Upper lobe of right lung (tissue), 1 donor: ENCODE measurements at regions not wholly inside any gene's neighbourhood (a gene's known extent, or its start where the extent isn't known, plus 50 kb on each side); places are given as distances from the start of the nearest gene placed in this dataset.
A peak's percentile ranks its signal among the peaks of the same experiment; 100 is the strongest.

Experiments used
- ATAC-seq: fragments of 200-7000 bp; cut with Tn5 transposase; one replicate; pipeline ENCODE4 v1.9.1; 2020; ENCODE audit warnings: mild to moderate bottlenecking, moderate library complexity
- DNase-seq: peaks from one replicate; pipeline ENCODE4 v3.0.0-alpha.2; 2020
- H3K27ac ChIP-seq: fragments of 200-600 bp; one replicate; pipeline ENCODE4 v1.8.0; 2022
- H3K27me3 ChIP-seq: fragments of 200-600 bp; one replicate; pipeline ENCODE4 v1.8.0; 2022; ENCODE audit warnings: mild to moderate bottlenecking
- H3K36me3 ChIP-seq: fragments of 200-600 bp; one replicate; pipeline ENCODE4 v1.8.0; 2022
- H3K4me1 ChIP-seq: fragments of 200-600 bp; one replicate; pipeline ENCODE4 v1.8.0; 2022
- H3K4me3 ChIP-seq: fragments of 200-600 bp; one replicate; pipeline ENCODE4 v1.8.0; 2022; ENCODE audit warnings: mild to moderate bottlenecking
- H3K9me3 ChIP-seq: fragments of 200-600 bp; one replicate; pipeline ENCODE4 v1.8.0; 2022
- intact Hi-C: fragments of 100-400 bp; cut with DNase I; formaldehyde crosslinking; loops from one replicate; pipeline ENCODE4 v1.11.0; 2022
- TF ChIP-seq, protein P1 (sequence below): fragments of 200-600 bp; IDR thresholded peaks from one replicate; pipeline ENCODE4 v1.8.0; 2022; ENCODE audit warnings: antibody characterized with exemption
- donor health status: DM: no; HTN: yes; CAD: no; lungs with severe emphysema.

DNA sequence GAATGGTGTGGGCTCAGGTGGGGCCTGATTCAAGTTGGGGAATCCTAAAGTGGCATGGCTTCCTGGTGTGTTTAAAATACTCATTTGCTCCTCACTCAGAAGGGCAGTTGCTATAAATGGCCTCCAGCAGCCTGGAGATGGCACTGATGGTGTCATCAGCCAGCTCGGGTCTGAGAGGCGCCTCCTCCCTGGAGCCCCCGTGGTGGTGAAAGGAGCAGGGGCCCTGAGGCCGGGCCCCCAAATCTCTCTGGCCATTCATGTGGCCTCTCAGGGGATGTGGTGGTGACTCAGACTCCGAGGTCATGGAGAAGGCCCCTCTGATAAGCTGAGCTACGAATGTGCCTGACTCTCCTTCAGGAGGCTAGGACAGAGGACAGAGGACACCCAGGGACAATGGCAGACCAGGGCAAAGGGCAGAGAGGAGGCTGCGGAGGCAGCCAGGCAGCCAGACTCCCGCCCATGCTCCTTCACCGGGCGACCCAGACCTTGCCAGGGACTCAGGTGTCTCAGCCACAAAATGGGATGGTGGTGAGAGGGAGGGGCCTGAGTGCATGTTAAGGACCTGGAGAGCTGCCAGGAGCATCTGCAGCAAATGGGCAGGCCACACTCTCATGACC is 129.2 kb downstream of the CTTN start:
- H3K27ac ChIP-seq: no peak overlapping the region
- no peak for DNase-seq
- intact Hi-C loops: no loop called here
- H3K9me3 ChIP-seq: no peaks in the 10 kb centered on the region
- H3K4me3 ChIP-seq: no peak overlapping the region
- TF ChIP-seq, protein P1, sequence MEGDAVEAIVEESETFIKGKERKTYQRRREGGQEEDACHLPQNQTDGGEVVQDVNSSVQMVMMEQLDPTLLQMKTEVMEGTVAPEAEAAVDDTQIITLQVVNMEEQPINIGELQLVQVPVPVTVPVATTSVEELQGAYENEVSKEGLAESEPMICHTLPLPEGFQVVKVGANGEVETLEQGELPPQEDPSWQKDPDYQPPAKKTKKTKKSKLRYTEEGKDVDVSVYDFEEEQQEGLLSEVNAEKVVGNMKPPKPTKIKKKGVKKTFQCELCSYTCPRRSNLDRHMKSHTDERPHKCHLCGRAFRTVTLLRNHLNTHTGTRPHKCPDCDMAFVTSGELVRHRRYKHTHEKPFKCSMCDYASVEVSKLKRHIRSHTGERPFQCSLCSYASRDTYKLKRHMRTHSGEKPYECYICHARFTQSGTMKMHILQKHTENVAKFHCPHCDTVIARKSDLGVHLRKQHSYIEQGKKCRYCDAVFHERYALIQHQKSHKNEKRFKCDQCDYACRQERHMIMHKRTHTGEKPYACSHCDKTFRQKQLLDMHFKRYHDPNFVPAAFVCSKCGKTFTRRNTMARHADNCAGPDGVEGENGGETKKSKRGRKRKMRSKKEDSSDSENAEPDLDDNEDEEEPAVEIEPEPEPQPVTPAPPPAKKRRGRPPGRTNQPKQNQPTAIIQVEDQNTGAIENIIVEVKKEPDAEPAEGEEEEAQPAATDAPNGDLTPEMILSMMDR: no peak
- no peaks in the 10 kb centered on the region for H3K4me1 ChIP-seq
- ATAC-seq: no peak
- no peaks in the 10 kb centered on the region for H3K27me3 ChIP-seq
- H3K36me3 ChIP-seq: no peaks in the 10 kb centered on the region

DNA sequence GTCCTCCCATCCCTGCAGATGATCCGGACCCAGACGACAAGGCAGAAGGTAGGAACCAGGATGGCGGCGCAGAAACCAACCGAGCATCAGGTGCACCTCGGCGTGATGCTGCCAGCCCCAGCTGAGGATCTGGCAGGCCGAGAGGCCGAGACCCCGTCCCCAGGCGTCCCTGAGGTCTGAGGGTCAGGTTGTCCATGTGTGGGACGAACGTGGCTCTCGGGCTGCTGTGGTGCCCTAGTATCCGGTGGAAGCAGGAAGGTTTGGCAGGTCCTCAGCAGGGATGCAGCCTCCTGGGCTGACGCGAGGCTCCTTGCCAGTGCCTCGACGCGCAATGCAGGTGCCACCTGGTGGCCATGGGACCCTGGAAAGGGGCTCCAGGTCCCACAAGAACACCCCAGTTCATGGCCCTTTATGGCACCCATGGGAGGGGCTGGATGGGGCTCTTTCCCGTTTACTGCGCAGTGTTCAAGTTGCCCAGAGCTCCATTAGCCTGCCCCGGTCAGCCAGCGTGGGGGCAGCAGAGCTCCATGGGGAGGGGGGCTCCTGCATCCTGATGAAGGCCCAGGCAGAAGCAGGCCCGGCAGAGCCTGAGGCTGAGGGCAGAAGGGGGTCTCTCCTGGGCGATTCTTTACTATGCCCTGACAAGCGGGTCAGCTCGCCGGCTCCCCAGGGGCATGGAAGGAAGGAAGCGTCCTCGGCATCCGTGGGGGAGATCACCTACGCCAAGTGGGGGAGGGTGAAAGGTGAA is 129.9 kb downstream of the CTTN start:
- ATAC-seq: no peak
- Histone ChIP-seq H3K4me1 (no peaks in the 10 kb centered on the region), H3K27me3 (no peaks in the 10 kb centered on the region), H3K4me3 (no peak overlapping the region), H3K9me3 (no peaks in the 10 kb centered on the region), H3K27ac (no peak overlapping the region), H3K36me3 (no peaks in the 10 kb centered on the region)
- DNase-seq: peak; percentile 56
- intact Hi-C loops: no loop called here
- TF ChIP-seq, protein P1: no peak

DNA sequence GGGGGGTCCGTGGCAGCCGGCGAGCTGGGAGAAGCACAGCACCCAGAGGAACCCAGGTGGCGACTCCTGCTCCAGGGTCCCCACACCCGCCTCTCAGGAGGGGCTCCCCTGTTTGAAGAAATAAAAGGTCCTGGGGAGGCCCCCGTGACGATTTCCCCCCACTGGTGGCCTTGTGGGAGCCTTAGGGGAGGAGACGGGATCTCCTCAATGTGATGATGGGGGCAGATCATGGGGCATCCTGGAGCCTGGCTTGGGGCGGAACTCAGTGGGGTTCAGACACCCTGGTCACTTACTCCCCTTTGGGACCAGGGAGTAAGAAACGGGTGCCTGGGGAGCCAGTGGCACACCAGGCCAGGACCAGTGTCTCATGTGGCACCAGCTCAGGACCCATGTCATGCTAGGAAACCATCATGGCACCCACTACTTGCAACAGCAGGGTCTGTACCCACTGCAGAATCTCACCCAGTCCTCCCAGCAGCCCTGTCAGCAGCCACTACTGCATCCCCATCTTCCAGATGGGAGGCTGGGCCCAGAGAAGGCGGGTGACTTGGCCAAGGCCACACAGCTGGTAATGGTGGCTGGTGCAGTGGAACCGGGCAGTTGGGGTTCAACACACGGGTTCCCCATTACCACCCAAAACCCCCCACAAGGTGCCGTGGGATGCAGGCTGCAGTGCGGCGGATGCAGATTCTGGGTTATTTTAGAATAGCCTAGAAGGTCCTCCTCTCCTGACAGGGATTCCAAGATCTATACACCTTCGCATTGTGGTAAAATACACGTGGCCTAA is 130.7 kb downstream of the CTTN start:
- Histone ChIP-seq H3K27ac (no peak overlapping the region), H3K9me3 (no peaks in the 10 kb centered on the region), H3K36me3 (no peaks in the 10 kb centered on the region), H3K4me1 (no peaks in the 10 kb centered on the region), H3K27me3 (no peaks in the 10 kb centered on the region), H3K4me3 (no peak overlapping the region)
- intact Hi-C loops: no loop called here
- DNase-seq: peak; percentile 53
- TF ChIP-seq, protein P1: no peak
- no peak for ATAC-seq

DNA sequence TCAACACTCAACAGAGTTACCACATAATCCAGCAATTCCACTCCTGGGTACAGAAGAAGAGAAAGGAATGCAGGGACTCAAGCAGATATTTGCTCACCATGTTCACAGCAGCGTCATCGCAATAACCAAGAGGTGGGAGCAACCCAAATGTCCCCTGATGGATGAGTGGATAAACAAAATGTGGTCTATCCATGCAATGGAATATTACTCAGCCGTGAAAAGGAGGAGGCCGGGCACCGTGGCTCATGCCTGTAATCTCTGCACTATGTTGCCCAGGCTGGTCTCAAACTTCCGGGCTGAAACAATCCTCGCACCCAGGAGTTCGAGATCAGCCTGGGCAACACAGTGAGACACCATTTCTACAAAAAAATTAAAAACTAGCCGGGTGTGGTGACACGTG is 131.7 kb downstream of the CTTN start:
- ATAC-seq (no peak), DNase-seq (no peak)
- no peaks in the 10 kb centered on the region for H3K4me1 ChIP-seq
- H3K27ac ChIP-seq: no peak overlapping the region
- no peaks in the 10 kb centered on the region for H3K9me3 ChIP-seq
- H3K27me3 ChIP-seq: no peaks in the 10 kb centered on the region
- intact Hi-C loops: no loop called here
- TF ChIP-seq, protein P1: no peak
- no peaks in the 10 kb centered on the region for H3K36me3 ChIP-seq
- no peak overlapping the region for H3K4me3 ChIP-seq

DNA sequence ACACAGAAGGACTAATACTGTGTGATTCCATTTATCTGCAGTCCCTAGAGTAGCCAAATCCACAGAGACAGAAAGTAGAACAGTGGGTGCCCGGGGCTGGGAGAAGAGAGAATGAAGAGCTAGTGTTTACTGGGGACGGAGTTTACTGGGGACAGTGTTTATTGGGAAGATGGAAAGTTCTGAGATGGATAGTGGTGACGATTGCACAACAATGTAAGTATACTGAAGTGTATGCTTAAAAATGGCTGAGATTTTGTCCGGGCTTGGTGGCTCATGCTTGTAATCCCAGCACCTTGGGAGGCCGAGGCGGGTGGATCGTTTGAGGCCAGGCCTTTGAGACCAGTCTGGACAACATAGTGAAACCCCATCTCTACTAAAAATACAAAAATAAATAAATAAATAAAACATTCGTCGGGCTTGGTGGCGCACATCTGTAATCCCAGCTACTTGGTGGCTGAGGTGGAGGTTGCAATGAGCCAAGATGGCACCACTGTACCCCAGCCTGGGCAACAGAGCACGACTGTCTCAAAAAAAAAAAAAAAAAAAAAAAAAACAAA is 132.4 kb downstream of the CTTN start:
- intact Hi-C loops: no loop called here
- ATAC-seq (no peak), DNase-seq (peak; percentile 27)
- TF ChIP-seq, protein P1: no peak
- Histone ChIP-seq H3K9me3 (no peaks in the 10 kb centered on the region), H3K4me1 (no peaks in the 10 kb centered on the region), H3K4me3 (no peak overlapping the region), H3K27me3 (no peaks in the 10 kb centered on the region), H3K36me3 (no peaks in the 10 kb centered on the region), H3K27ac (no peak overlapping the region)
